HG03457 (cell line): ENCODE measurements at regions not wholly inside any gene's neighbourhood (a gene's known extent, or its start where the extent isn't known, plus 50 kb on each side); places are given as distances from the start of the nearest gene placed in this dataset.

Source experiments
- ATAC-seq: cut with Tn5 transposase; IDR thresholded peaks from one replicate; pipeline ENCODE4 v1.9.1; 2021; ENCODE audit warnings: moderate number of reproducible peaks; ENCODE audit not compliant: unreplicated experiment

DNA sequence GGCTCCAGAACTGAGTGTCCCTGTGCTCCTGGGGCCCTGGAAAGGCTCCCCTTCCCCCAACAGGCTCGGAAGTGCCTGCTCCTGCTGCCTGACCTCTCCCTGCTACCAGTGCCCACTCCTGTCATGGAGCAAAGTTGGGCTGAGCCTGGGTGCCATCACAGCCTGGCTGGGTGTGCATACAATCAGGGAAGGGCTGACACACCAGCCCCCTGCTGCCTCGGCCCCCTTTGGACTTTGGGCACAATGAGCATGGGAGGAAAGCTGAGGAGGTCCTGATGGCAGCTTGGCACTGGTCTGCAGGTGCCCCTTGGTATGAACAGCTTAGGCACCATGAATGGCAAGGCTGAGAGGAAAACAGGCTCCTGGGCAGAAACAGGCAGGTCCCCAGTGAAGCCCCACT is 405.0 kb downstream of the PID1 start:
- no peak for ATAC-seq

GRCh38 chr2:228864131-228864530 is 407.0 kb downstream of the PID1 start:
- no peak for ATAC-seq

DNA sequence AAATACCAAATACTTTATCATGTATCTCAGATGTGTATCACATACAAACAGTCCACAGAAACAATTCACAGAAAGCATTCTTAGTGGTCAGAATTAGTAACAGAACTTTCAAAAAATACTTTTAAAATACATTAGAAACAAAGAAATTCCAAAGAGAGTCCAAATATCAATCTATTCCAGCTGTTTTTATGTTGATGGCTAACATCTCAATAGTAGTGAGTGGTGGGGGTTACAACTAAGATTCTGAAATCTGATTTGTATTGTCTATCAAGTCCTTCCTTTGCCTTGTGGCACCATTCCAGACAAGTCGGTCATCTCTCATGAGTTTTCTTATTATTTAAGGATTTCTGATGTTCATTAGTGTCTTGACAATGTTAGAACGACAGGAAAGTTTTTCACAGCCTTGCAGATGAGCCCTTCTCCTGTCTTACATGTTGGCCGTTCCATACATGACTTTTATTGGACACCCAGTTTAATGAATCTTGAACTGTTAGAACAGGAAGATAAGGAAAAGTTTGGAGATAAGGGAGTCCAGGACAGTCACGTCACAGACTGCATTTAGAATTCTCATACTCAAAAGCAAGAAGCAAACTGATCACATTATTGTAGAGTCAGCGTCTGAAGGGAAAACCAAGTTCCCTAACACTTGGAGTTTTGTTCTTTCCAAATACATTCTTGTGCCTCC is 410.3 kb downstream of the PID1 start:
- ATAC-seq, result no peak

GRCh38 chr2:228853151-228853550 is 417.9 kb downstream of the PID1 start:
- ATAC-seq, result no peak

DNA sequence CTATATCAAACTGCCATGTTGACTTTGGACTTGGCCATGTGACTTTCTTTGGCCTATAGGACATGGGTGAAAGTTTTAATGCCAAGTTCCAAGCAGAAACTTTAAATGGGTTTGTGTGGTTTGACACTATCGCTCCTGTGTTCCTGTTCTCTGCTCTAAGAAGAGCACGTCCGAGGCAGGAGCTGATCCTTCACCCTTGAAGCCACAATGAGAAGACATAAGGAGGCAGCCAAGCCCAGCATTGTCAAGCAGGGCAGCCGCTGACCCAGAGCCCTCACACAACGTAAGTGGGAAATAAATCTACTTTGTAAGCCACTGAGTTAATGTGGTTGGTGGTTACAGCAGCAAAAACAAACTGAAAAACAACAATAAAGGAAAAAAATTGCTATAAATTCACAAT is 422.4 kb downstream of the PID1 start:
- no peak for ATAC-seq

DNA sequence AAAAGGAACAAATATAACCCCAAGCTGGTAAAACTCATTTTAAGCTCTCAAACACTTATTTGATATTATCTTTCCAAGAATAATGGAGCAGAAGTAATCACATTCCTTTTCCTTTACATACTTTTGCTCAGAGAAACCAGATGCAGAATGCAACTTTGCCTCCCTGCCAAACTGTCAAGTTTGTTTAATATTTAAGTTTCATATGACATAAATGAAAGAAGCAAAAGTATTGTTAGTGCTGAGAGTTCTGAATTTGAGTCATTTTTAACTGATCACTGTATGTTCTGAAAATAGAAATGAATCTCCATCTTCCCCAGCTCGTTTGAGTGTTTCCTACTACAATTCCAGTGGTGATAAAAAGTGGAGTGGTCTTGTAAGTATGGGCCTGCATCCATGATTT is 423.4 kb downstream of the PID1 start:
- ATAC-seq, result no peak

DNA sequence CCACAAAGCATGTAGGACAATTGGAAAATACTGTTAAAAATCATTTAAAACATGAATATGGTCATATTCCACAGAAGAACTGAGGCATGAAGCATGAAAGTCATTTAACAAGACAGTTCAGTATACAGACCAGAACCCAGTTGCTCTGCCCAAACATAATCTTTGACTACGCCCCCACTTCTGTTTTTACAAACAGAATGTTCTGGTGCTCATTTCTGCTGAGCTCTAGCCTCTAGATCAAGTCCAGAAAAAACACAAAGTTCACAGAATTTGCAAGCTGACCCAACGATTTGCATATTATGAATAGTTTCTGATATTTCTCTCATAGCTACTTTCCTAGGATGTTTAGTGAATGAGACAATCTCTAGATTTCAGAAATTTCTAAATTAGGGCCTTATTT is 424.9 kb downstream of the PID1 start:
- no peak for ATAC-seq

DNA sequence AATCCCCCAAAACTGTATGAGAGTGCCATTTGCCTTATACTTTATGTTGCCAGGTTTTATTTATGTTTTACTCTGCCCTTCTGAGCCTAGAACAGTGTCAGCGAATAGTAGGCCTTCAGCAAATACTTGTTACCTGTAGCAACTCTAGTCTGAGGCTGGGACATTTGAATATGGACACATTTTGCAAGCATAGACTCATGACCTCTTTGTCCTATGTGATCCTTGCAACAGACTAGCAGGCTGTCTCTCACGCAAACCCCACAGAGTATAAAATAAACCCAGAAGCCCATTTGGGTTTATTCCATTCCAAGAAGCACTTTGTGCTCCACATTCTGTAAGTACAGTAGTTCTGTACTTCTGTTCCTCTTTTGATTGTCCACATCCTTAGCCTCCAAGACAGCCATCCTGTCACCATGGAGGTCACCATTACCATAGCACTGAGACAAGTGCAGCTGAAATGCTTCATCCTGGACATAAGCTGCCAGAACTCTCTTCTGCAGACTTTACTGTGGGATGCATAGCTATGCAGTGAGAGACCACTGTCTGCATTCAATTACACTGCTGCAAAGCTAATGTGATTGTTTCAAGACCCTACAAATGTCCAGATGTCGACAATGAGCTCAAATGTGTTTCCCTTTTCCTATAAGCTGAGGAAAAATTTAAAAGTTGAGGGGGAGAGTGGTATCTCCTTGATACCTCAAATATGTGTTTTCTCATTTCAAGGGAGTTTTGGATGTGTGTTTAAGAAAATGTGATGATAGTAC is 425.7 kb downstream of the PID1 start:
- no peak for ATAC-seq

DNA sequence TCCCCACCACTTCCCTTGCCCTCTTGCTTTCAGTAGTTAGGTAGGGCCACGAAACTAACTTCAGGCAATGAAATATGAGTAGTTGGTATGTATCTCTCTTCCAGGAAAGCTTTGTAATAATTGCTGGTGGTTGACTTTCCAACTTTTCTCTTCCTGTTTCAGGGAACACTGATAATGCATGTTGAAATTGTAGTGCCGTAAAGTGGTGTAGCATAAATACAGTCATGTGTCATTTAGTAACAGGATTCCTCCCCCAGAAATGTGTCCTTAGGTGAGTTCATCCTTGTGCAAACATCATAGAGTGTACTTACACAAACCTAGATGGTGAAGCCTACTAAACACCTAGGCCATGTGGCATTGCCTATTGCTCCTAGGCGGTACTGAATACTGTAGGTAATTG is 429.2 kb downstream of the PID1 start:
- no peak for ATAC-seq

DNA sequence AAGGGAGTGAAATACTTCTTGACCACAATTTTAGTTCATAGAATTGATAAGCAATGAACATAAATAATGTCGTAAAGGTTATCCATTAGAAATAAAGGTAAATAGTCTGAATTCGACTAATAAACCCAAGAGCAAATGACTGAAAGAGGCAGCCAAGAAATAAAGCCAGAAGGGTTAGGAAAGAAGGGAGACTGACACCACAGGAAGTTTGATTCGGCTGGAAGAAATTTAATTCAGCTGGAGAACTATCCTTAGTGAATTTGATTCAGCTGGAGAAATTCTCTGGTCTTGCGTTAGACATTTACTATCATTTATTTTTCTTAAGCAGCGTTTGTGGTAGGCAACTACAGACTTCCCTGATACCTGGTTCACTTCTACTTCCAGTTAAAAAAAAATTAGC is 429.6 kb downstream of the PID1 start:
- no peak for ATAC-seq

- ATAC-seq, result no peak
Measured at GRCh38 chr2:228840743-228841114, 430.4 kb downstream of the PID1 start.

DNA sequence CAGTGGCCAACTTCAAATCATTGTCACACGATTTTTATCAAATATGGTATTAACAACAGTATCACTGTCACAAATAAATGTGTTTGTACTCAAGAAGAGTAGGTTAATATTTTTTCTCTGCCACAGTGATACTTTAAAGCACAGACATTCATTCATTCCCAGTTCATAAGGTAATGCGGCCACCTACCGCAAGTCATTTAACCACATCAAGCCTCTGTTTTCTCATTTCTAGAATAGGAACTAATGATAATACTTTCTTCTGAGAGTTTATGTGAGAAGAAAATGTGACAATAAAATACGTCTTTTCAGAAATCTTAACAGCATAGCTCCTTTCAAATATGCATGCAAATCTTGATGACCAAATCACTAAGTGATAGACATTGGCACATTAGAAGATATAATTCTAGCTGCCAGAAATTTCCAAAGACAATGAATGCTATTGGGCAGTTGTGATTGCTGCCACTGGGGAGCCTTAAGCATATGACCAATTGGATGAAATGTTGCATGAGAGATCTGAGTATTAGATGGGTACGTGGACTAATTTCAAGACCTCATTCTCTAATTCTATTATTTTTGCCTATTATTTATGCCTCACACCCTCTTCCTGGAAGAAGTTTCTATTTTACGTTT is 430.9 kb downstream of the PID1 start:
- no peak for ATAC-seq

DNA sequence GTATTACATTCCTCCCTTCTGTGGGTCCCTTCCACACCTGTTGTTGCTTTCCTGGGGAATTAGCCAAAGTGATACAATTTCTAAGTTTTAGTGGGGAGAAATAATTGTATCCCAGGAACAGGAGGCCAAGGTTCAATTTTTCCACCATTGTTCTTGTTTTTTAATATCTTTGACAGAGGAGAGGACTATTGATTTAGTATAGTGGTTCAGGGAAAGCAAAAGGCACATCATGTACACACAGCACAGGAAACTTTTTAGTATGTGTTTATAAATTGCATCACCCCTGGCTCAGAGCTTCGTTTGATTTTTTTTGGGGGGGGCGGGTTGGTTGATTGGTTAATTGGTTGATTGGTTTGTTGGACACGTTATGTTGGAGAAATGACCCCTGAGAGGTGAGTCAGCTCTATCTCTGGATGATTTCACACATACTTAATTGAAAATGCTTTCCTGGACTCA is 431.6 kb downstream of the PID1 start:
- no peak for ATAC-seq

DNA sequence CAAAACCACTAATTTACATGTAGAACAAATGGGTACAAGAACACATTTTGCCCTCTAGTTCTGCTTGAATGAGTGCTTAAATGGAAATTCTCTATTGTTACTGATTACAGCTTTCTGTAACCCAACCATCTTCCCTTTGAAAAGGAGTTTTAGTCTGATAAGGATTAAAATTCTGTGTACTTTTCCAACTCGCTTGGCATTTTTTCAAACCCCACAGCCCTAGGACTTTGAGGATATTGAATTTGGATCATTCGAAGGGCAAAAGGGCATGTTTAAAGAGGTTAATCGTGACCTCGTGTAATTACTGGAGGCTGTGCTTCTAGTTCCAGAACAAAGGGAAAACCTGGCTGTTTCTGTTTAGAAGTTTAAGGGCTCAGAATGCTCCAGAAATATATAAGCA is 432.3 kb downstream of the PID1 start:
- no peak for ATAC-seq

GRCh38 chr2:228828397-228828796 is 442.7 kb downstream of the PID1 start:
- no peak for ATAC-seq

DNA sequence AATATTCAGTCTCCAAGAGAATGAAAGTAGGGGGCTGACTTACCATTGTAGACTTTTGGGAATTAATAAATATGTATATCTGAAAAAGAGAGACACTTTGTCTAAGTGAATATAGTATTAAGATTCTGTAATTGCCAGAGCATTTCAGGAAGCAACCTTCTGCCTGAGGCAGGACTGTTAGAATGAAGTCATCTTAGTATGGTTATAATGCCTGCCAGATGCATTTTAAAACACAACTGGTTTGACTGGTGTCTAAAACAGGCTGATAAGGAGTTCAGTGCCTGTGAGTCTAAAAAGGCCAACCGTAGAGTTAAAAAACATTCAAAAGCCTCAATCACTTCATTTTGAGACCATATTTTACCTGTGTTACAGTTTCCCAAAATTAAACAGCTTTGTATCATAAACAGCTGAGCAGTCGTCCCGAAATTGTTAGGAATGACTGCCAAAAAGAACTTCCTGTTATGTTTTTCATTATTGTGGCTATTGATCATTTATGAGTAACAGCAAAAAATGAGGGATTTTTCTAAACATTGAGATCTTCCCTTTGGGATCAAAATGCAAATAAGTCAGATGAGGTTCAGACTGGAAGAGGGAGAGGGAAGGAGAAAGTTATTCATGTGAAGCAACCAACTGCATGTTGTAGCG is 443.9 kb downstream of the PID1 start:
- no peak for ATAC-seq

GRCh38 chr2:228819701-228820100 is 451.4 kb downstream of the PID1 start:
- ATAC-seq, result no peak

- ATAC-seq, result no peak
Measured at GRCh38 chr2:228802181-228803071, 468.7 kb downstream of the PID1 start.

- no peak for ATAC-seq
Measured at GRCh38 chr2:228801451-228801850, 469.6 kb downstream of the PID1 start.

- no peak for ATAC-seq
Measured at GRCh38 chr2:228799208-228799588, 471.9 kb downstream of the PID1 start.
